ENCODE measurements at regions not wholly inside any gene's neighbourhood (a gene's known extent, or its start where the extent isn't known, plus 50 kb on each side); places are given as distances from the start of the nearest gene placed in this dataset.

- TF ChIP-seq POLR2A (IDR thresholded peaks at IDR 0.05), result no peak
- TF ChIP-seq CTCF (IDR thresholded peaks at IDR 0.05), result no peak
- WGBS, 2 donors, result 99% methylated on average over 4 of the region's 4 CpGs
- intact Hi-C loops (cut with DNase I; ENCODE audit: low total_unique reads), result no loop called here
- H3K4me3 ChIP-seq (ENCODE audit: low read depth, poor library complexity, severe bottlenecking), result no peak overlapping the region
- no peak for DNase-seq (ENCODE audit: low spot score in 2 of 2)
Measured at GRCh38 chr11:87957961-87958360, 217.3 kb downstream of the RAB38 start.

- 78 to 87% methylated on average over 4 of the region's 4 CpGs for WGBS, 2 donors
- no peak for DNase-seq (ENCODE audit: low spot score in 2 of 2)
Measured at GRCh38 chr11:87954476-87954875, 220.8 kb downstream of the RAB38 start.

GRCh38 chr11:87942786-87943185 lies 232.5 kb downstream of the RAB38 start:
- intact Hi-C loops (cut with DNase I; ENCODE audit: low total_unique reads), result no loop called here

More at GRCh38 chr11:87954476-87954875, 220.8 kb downstream of the RAB38 start:
- intact Hi-C loops (cut with DNase I; ENCODE audit: low total_unique reads), result no loop called here
- no peak for TF ChIP-seq CTCF (IDR thresholded peaks at IDR 0.05)
- no peak for TF ChIP-seq POLR2A (IDR thresholded peaks at IDR 0.05)
- H3K4me3 ChIP-seq (ENCODE audit: low read depth, poor library complexity, severe bottlenecking), result no peak overlapping the region

GRCh38 chr11:87934182-87934581 lies 241.1 kb downstream of the RAB38 start:
- DNase-seq (ENCODE audit: low spot score in 2 of 2), result no peak
- 70 to 73% methylated on average over 2 of the region's 2 CpGs for WGBS, 2 donors

More at GRCh38 chr11:87942786-87943185, 232.5 kb downstream of the RAB38 start:
- TF ChIP-seq POLR2A (IDR thresholded peaks at IDR 0.05), result no peak
- TF ChIP-seq CTCF (IDR thresholded peaks at IDR 0.05), result no peak
- DNase-seq (ENCODE audit: low spot score in 2 of 2), result no peak
- WGBS, 2 donors, result 43 to 56% methylated on average over 4 of the region's 4 CpGs
- no peak overlapping the region for H3K4me3 ChIP-seq (ENCODE audit: low read depth, poor library complexity, severe bottlenecking)

GRCh38 chr11:87926250-87926970 lies 248.8 kb downstream of the RAB38 start:
- no peak for TF ChIP-seq POLR2A (IDR thresholded peaks at IDR 0.05)
- TF ChIP-seq CTCF (IDR thresholded peaks at IDR 0.05), result no peak
- intact Hi-C loops (cut with DNase I; ENCODE audit: low total_unique reads), result no loop called here

More at GRCh38 chr11:87934182-87934581, 241.1 kb downstream of the RAB38 start:
- H3K4me3 ChIP-seq (ENCODE audit: low read depth, poor library complexity, severe bottlenecking), result no peak overlapping the region
- TF ChIP-seq POLR2A (IDR thresholded peaks at IDR 0.05), result no peak
- no peak for TF ChIP-seq CTCF (IDR thresholded peaks at IDR 0.05)
- intact Hi-C loops (cut with DNase I; ENCODE audit: low total_unique reads), result no loop called here

GRCh38 chr11:87924125-87924524 lies 251.1 kb downstream of the RAB38 start:
- 54 to 62% methylated on average over 1 of the region's 1 CpG for WGBS, 2 donors
- no peak for DNase-seq (ENCODE audit: low spot score in 2 of 2)
- no peak overlapping the region for H3K4me3 ChIP-seq (ENCODE audit: low read depth, poor library complexity, severe bottlenecking)
- TF ChIP-seq CTCF (IDR thresholded peaks at IDR 0.05) (no peak), POLR2A (IDR thresholded peaks at IDR 0.05) (no peak)
- intact Hi-C loops (cut with DNase I; ENCODE audit: low total_unique reads), result no loop called here

More at GRCh38 chr11:87926250-87926970, 248.8 kb downstream of the RAB38 start:
- DNase-seq (ENCODE audit: low spot score in 2 of 2), result no peak
- no peak overlapping the region for H3K4me3 ChIP-seq (ENCODE audit: low read depth, poor library complexity, severe bottlenecking)
- 71 to 76% methylated on average over 5 of the region's 5 CpGs for WGBS, 2 donors

Measured in lower leg skin (tissue), 4 donors.